HG03432 (cell line): ENCODE measurements at regions not wholly inside any gene's neighbourhood (a gene's known extent, or its start where the extent isn't known, plus 50 kb on each side); places are given as distances from the start of the nearest gene placed in this dataset.

Source experiments
- ATAC-seq: cut with Tn5 transposase; IDR thresholded peaks from one replicate; pipeline ENCODE4 v1.9.1; 2021; ENCODE audit warnings: mild to moderate bottlenecking, moderate library complexity; ENCODE audit not compliant: unreplicated experiment

GRCh38 chr1:81409262-81409661, 391.5 kb upstream of the ADGRL2 start:
- no peak for ATAC-seq

- ATAC-seq, result no peak
Measured at GRCh38 chr1:81408419-81408818, 392.3 kb upstream of the ADGRL2 start.

DNA sequence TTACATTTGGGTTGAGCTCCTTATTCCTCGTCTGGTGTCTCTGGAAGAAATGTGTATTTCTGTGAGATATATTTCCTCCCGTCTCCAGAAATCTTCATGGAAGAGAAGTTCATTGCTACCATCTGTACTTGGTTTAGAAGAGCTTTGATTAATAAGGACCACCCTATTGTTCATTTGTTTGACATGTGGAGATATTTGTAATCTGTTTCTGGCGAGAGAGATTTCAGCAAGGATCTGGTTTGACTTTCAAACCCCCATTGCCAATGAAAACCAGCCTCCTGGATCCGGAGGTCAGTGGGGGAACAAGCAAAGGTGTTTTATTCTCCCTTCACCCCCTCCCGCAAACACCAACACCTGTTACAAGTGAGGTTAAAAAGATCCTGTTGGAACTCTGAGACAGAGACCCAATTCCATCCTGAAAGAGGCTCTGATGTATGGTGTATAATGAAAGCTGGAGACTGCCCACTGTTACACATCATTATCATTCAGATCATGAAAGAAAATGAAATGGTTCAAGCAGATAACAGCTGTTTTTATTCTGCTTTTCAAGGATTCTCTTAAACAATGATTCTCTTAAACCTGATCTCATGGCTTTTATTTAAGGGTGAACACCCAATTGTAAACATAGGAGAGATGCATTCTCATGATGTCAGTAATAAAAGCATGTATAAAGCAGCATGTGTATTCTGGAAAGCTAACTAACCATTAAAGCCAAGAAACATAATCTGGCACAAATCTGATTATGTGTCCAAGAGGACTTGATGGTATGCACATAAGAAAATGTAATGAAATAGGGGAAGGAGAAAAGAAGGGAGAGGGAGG, 393.5 kb upstream of the ADGRL2 start:
- ATAC-seq, result no peak

- no peak for ATAC-seq
Measured at GRCh38 chr1:81406292-81406999, 394.3 kb upstream of the ADGRL2 start.

DNA sequence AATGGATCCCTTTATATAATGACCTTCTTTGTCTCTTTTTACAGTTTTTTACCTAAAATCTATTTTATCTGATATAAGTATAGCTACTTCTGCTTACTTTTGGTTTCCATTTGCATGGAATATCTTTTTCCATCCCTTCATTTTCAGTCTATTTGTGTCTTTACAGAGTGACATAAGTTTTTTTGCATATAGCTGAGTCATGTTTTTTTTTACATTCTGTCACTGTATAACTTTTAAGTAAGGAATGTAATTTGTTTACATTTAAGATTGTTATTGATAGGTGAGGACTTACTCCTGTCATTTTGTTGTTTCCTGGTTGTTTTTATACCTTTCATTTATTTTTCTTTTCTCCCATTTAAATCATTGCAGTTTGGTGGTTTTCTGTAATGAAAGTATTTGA, 402.7 kb upstream of the ADGRL2 start:
- no peak for ATAC-seq

- ATAC-seq, result no peak
Measured at GRCh38 chr1:81392526-81393226, 408.1 kb upstream of the ADGRL2 start.

DNA sequence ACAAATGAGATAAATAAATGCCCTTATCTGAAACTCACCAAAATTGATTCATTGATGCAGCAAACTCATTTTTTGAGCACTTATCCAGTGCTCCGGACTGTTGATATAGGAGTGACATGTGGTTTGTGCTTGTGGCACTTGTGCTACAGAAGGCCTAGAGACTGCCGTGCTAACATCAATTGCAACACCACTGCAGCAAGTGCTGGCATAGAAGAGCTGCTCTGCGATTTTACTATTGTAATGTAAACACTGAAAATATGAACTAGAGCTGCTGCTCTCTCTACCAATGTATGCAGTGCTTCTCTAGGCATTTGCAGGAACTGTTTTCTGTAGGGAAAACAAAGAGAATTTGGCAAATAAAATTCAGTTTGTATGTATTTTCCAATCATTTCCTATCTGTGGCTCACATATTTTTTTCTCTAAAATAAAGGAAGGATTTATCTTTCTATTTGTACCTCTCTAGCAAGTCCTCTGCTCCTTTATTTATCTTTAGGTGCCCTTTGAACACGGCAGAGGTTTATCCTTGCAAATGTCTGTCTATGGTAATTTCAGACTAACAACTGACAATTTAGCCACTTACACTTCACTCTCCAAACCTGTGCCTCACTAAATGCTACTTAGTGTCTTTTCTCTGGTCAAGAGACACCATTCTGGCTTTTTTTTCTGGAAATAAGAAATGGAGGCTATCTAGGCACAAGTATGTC, 409.5 kb upstream of the ADGRL2 start:
- no peak for ATAC-seq

- ATAC-seq, result no peak
Measured at GRCh38 chr1:81388435-81388834, 412.3 kb upstream of the ADGRL2 start.

- ATAC-seq, result peak; percentile 66
Measured at GRCh38 chr1:81387446-81387845, 413.3 kb upstream of the ADGRL2 start.

GRCh38 chr1:81382561-81382960, 418.2 kb upstream of the ADGRL2 start:
- no peak for ATAC-seq

DNA sequence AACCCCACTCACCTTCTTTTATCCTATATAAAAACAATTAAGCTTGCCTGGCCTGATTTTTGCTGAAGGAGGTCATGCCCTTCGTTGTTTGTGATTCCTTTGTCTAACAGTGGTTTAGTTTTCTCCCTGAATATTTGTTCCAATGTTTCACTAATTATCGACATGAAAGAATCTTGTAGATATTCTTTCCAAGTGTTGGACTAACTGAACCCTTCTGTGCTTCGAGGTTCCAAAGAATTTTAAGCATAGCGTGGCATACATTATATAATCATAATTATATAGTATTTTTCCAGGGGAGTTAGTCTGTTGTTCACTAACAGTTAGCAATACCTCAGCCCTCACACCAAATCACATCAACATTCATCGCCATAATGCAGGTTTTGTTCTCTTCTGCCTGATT, 418.9 kb upstream of the ADGRL2 start:
- no peak for ATAC-seq

DNA sequence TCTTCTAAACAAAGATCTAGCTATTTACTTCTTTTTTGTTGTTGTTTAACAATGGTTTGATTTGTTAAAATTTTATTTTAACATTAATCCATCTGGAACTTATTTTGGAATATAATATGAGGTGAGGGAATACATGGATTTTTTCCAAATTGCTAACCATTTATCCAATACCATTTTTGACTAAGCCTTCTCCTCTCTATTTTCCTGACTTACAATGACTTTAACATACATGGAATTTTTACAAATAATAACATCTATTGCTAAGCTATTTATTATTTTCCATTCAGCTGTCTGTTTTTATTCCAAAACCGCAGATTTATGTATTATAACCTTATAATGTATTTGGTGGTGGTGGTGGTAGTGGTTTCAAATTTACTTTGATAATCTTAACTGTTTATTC, 420.3 kb upstream of the ADGRL2 start:
- no peak for ATAC-seq

DNA sequence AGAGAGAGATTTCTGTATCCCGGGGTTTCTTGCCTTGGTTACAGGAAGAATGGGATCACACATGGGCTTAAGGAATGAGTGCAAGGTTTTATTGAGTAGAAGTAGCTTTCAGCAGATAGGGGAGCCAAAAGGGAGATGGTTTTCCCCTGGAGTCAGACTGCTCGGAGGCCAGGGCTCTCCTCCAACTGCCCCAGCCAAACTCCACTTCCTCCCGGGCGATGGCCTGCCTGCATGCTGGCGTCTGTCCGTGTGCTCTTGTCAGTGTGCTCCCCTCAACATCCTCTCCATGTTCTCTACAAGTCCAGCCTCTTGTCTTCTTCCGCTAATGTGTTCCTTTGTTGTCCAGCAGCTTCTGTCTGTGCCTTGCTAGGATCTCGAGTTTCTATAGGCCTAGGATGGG, 421.3 kb upstream of the ADGRL2 start:
- ATAC-seq, result no peak

GRCh38 chr1:81377406-81377805, 423.3 kb upstream of the ADGRL2 start:
- ATAC-seq, result no peak

- no peak for ATAC-seq
Measured at GRCh38 chr1:81375884-81376548, 424.7 kb upstream of the ADGRL2 start.

DNA sequence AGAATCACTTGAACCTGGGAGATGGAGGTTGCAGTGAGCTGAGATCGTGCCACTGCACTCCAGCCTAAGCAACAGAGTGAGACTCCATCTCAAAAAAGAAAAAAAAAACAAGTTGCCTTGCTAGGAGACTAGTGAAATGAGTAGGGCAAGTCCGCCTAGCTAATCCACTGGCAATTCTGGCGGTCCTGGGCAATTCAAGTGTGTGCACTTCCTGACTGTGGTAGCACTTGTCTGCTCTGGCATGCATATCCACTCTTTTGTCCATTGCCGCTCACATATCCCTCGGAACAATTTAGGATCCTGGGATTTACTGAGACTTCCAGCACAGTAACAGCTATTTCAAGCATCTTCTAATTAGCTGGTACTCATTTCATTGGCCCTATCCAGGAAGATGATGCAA, 426.3 kb upstream of the ADGRL2 start:
- ATAC-seq, result no peak

GRCh38 chr1:81371864-81372263, 428.9 kb upstream of the ADGRL2 start:
- ATAC-seq, result no peak

- no peak for ATAC-seq
Measured at GRCh38 chr1:81369833-81370232, 430.9 kb upstream of the ADGRL2 start.

DNA sequence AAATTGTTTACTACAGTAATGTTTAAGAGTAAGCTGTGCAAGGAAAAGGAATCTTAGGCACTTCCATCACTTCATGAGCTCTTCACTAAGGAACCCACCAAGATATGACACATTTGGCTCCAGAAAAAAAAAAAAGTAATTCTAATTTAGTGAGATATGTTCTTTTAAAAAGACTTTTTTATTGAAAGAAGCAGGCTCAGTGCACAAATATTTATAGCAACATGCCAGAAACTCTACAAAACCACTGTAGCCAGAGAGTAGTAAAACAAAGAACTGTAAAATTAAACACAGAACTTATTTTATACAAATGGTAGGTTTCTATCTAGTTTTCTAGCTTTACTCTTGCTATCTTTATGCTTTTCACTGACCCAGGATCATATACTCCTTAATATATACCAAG, 434.6 kb upstream of the ADGRL2 start:
- ATAC-seq, result no peak

DNA sequence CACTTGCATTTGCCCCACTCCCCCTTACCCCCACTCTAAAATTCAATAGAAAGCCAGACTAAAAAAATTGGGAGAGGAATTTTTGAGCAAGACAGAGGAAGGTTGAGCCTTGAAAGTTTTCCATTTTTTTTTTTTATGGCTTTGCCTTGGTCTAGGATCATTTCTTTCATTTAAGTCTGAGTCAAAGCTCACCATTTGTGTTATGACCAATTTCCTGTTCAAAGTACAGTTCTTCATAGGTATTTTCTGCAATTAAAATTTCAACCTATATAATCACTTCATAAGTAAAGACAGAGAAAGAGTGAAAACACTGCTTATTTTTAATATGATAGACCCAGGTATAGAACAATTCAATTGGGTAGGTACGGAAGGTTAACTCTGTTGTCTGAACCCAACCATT, 436.6 kb upstream of the ADGRL2 start:
- no peak for ATAC-seq

GRCh38 chr1:81358151-81358550, 442.6 kb upstream of the ADGRL2 start:
- ATAC-seq, result no peak
